WERI-Rb-1 (cell line): ENCODE measurements at regions not wholly inside any gene's neighbourhood (a gene's known extent, or its start where the extent isn't known, plus 50 kb on each side); places are given as distances from the start of the nearest gene placed in this dataset.

ENCODE experiments used
- DNase-seq: peaks from one replicate; pipeline ENCODE4 v3.0.0-alpha.2; 2020
- H3K27ac ChIP-seq: fragments of 250-450 bp; sonication (Bioruptor Pico); 2 replicates; pipeline ENCODE4 v1.5.1; 2020; ENCODE audit warnings: mild to moderate bottlenecking, moderate library complexity
- H3K27me3 ChIP-seq: fragments of 250-450 bp; sonication (Bioruptor Pico); 2 replicates; pipeline ENCODE4 v1.5.1; 2021; ENCODE audit warnings: mild to moderate bottlenecking, low read depth, moderate library complexity; ENCODE audit not compliant: insufficient read depth, severe bottlenecking
- H3K36me3 ChIP-seq: fragments of 250-450 bp; sonication (Bioruptor Pico); 2 replicates; pipeline ENCODE4 v1.5.1; 2020; ENCODE audit warnings: mild to moderate bottlenecking, moderate library complexity
- H3K4me3 ChIP-seq: 2 replicates; pipeline ENCODE4 v1.5.1; 2011; ENCODE audit warnings: low read depth, mild to moderate bottlenecking, control low read depth, low read length
- H3K9me3 ChIP-seq: fragments of 250-450 bp; sonication (Bioruptor Pico); 2 replicates; pipeline ENCODE4 v1.5.1; 2021; ENCODE audit warnings: mild to moderate bottlenecking, moderate library complexity; ENCODE audit not compliant: severe bottlenecking
- TF ChIP-seq, protein P1 (sequence below): IDR thresholded peaks from 2 replicates; pipeline ENCODE4 v1.5.1; 2011; ENCODE audit warnings: low read depth, mild to moderate bottlenecking, control low read depth, inconsistent platforms, low read length

DNA sequence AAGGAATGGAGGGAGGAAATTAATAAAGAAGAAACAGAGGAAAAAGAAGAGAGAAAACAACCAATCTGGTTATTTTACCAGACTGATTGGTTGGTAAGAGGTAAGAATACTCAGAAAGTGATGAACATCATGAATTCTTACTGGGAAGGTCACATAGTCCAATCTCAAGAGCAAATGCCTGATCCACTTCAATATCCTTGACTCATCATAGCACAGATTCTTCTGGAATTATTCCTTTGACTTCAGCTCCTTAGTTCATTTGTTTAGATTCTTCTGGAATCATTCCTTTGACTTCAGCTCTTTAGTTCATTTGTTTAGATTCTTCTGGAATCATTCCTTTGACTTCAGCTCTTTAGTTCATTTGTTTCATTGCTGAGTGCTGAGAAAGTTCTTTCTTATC is 2030.6 kb upstream of the CELF4 start:
- Histone ChIP-seq H3K27me3 (no peaks in the 10 kb centered on the region), H3K9me3 (no peaks in the 10 kb centered on the region), H3K36me3 (no peaks in the 10 kb centered on the region), H3K27ac (no peak overlapping the region), H3K4me3 (no peak overlapping the region)
- no peak for DNase-seq
- TF ChIP-seq, protein P1, sequence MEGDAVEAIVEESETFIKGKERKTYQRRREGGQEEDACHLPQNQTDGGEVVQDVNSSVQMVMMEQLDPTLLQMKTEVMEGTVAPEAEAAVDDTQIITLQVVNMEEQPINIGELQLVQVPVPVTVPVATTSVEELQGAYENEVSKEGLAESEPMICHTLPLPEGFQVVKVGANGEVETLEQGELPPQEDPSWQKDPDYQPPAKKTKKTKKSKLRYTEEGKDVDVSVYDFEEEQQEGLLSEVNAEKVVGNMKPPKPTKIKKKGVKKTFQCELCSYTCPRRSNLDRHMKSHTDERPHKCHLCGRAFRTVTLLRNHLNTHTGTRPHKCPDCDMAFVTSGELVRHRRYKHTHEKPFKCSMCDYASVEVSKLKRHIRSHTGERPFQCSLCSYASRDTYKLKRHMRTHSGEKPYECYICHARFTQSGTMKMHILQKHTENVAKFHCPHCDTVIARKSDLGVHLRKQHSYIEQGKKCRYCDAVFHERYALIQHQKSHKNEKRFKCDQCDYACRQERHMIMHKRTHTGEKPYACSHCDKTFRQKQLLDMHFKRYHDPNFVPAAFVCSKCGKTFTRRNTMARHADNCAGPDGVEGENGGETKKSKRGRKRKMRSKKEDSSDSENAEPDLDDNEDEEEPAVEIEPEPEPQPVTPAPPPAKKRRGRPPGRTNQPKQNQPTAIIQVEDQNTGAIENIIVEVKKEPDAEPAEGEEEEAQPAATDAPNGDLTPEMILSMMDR: no peak

GRCh38 chr18:39594206-39594605 is 2028.6 kb upstream of the CELF4 start:
- Histone ChIP-seq H3K9me3 (no peaks in the 10 kb centered on the region), H3K27ac (no peak overlapping the region), H3K27me3 (no peaks in the 10 kb centered on the region), H3K36me3 (no peaks in the 10 kb centered on the region), H3K4me3 (no peak overlapping the region)
- TF ChIP-seq, protein P1: no peak
- no peak for DNase-seq

- no peak overlapping the region for H3K4me3 ChIP-seq
These were observed 2026.1 kb upstream of the CELF4 start for GRCh38 chr18:39591649-39592048.

DNA sequence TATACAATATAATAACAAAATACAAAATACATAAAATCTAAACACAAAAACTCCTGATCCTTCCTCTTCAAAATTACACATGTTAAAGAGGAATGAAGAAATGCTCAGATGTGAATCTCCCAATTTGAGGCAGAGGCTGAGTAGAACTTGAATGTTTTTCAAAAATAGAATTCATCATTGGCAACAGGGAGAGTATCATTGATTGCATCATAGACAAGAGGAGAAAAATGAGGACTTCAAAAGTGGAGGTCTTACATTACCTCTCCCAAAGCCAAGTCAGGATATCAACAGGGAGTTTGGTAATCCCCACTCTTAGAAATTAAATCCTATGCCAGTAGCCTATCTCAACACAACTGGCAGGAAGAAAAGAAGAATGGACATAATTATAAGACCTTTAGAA is 2023.9 kb upstream of the CELF4 start:
- DNase-seq: no peak
- TF ChIP-seq, protein P1: no peak
- Histone ChIP-seq H3K36me3 (no peaks in the 10 kb centered on the region), H3K4me3 (no peak overlapping the region), H3K9me3 (no peaks in the 10 kb centered on the region), H3K27ac (no peak overlapping the region), H3K27me3 (no peaks in the 10 kb centered on the region)

More at GRCh38 chr18:39591649-39592048, 2026.1 kb upstream of the CELF4 start:
- Histone ChIP-seq H3K36me3 (no peaks in the 10 kb centered on the region), H3K9me3 (no peaks in the 10 kb centered on the region), H3K27me3 (no peaks in the 10 kb centered on the region), H3K27ac (no peak overlapping the region)
- TF ChIP-seq, protein P1: no peak
- no peak for DNase-seq

GRCh38 chr18:39587586-39587985 is 2022.0 kb upstream of the CELF4 start:
- no peaks in the 10 kb centered on the region for H3K36me3 ChIP-seq
- no peaks in the 10 kb centered on the region for H3K27me3 ChIP-seq
- no peak for DNase-seq
- TF ChIP-seq, protein P1: no peak
- no peaks in the 10 kb centered on the region for H3K9me3 ChIP-seq
- H3K4me3 ChIP-seq: no peak overlapping the region
- H3K27ac ChIP-seq: no peak overlapping the region

DNA sequence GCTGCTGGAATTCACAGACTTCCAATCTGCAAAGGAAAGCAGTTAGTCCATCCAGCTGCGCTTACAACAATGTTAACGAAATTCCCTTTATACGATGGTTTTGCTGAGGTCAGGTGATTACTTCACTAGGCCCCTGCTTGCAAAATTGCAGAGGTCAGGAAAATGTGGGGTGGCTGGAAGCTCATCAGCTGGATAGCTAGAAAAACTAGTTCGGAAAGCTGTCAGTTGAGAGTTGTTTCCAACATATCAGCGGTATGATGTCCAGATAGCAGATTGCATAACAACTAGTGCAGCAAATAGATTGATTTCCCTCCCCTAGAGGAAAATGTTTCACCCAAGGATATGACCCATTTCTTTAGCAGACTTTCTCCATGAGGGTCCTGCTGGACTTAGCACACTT is 2021.1 kb upstream of the CELF4 start:
- H3K36me3 ChIP-seq: no peaks in the 10 kb centered on the region
- DNase-seq: no peak
- TF ChIP-seq, protein P1: no peak
- H3K9me3 ChIP-seq: no peaks in the 10 kb centered on the region
- H3K27ac ChIP-seq: no peak overlapping the region
- H3K27me3 ChIP-seq: no peaks in the 10 kb centered on the region
- H3K4me3 ChIP-seq: no peak overlapping the region
